ENCODE measurements at regions not wholly inside any gene's neighbourhood (a gene's known extent, or its start where the extent isn't known, plus 50 kb on each side); places are given as distances from the start of the nearest gene placed in this dataset.

DNA sequence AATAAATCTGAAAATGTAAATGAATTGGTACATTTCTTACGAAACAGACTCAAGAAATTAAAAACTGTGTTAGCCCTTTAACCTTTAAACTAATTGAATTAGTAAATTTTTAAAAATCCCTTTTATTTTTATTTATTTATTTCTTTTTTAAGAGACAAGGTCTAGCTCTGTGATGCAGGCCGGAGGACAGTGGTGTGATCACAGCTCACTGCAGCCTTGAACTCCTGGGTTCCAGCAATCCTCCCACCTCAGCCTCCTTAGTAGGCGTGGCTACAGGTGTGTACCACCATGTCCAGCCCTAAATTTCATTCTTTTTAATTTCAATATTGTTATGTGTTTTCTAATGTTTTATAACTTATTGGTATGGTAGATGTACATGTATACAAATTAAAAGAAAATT lies 72.6 kb downstream of the MYEOV start:
- no peak for DNase-seq

DNA sequence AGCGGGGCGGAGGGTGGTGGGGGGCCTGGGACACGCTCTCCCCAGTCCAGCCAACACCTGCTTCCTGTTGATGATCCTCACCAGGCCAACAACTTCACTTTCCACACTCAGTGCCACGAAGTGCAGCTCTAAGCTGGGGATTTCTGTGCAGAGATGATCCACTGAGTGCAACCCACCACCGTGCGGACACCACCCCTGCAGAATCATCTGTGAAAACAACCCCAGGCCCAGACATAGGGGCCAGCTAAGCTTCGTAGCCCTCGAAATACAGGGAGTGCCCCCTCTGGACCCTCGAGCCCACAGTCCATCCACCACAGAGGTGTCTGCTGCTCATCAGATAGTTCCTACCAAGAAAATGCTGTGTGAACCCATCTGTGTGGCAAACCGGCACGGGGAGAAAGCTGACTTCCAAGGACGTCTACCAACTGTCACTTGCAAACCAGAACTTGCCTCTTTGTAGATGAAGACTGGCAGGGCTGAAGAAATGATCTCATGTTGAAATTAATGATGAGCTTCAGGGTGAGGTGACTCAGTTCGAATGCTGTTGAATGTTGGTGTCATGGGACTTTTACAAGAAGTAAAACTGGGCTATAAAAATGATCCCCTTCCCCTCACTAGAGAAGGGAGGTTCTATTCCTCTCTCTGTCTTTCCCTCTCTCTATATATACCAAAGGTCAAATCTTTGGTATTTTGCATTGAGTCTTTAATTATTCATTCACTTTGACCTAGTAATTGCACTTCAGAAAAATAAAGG lies 73.4 kb downstream of the MYEOV start:
- DNase-seq, result no peak

DNA sequence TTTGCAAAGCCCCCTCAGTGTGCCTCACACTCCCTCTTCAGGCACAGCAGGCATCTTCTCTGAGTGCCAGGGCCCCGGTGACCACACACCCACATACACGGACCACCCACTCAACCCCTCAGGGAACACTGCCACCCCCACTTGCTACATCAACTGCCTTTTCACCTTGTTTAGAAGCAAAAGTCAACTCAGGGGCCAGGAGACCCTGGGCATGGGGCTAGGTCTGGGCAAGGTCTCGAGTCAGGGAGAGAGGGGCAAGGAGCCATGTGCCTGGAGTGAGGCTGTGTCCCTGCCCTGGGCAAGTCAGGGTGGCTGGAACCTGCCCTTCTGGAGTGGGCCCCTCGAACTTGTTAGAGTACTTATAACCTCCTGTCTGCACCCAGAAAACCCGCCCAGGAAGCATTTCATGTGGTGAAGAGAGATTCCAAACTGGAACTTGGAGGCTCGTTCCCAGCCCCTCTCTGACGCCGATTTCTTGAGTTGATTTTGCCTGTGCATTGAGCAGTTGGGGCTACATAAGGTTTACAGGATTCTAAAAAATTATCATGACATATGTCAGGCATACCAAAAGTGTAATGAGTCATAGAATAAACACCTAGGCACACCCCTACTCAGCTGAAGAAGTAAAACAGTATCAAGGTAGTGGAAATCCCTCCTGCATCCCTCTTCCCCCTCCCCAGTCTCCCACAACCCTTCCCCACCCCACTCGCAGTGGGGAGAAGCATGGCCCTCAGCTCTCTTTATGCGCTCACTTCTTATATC lies 74.3 kb downstream of the MYEOV start:
- no peak for DNase-seq

DNA sequence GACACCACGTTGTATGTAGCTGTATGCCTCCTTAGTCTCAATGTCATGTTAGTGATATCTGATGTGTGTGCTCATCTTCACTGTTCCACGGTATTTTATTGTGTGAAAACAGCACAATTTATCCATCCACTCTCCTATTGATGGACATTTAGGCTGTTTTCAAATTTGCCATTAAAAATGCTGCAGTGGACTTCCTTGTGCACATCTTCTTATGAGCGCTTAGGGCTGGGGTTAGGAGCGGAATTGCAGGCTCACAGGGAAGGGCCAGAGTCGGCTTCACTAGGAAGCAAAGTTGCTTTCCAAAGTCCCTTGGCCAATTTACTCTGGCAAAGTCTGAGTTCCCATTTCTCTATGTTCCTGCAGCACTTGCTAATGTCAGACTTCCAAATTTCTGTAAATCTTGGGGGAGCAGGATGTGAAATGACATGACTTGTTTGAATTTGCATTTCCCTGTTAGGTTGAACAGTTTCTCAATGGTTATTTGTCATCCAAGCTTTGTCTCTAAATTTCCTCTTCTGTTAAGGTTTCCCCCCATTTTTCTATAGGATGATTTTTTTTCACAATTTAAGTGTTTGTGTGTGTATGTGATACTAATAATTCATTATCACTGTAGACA lies 75.4 kb downstream of the MYEOV start:
- no peak for DNase-seq

DNA sequence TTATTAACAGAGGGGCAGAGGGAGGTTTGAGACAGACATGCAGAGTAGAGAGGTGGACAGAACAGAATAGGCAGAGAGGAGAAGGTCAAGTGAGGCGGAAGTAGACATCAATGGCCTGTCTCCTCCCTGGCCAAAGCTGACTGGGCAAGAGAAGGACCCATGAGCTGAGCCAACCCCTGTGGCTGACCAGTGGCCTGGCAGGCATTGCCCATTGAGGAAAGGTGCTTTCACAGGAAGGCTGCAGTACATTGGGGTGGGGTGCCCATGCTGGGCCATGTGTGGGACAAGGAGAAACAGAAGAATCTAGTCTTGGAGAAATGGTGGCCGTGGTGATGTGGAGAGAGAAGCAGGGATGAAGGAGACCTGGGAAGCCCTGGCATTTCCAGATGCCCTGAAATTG lies 76.0 kb downstream of the MYEOV start:
- DNase-seq, result no peak

DNA sequence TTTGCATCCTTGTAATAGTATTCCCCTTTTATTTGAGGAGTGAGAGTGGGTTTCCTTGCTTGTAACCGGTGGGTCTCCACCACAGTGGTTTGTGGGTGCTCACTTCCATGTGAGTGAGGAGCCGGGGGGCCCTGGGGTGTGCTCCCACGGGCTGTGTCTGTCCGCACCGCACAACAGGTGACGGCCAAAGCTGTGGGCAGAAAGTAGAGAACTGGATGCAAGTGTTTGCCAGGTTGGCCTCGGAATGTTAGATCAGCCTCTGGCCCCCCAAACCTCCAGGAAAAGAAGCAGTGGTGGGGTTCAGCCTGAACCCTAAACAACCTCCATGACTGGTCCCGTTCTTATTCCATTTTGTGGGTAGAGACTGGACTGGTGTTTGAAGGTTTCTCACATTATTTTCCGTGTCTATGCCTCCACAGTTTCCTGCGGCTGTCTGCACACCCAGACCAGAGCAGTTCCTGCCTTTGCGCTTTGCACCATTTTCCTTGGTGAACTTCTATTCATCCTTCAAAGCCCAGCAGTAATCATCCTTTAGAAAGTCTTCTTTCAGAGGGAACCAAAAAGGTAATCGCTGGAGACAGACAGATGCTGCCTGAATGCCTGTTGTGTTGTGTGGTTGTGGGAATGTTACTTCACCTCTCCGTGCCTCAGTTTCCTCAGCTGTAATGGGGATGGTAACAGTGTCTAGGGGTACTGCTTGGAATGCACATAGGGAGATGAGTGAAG lies 77.2 kb downstream of the MYEOV start:
- DNase-seq, result no peak

DNA sequence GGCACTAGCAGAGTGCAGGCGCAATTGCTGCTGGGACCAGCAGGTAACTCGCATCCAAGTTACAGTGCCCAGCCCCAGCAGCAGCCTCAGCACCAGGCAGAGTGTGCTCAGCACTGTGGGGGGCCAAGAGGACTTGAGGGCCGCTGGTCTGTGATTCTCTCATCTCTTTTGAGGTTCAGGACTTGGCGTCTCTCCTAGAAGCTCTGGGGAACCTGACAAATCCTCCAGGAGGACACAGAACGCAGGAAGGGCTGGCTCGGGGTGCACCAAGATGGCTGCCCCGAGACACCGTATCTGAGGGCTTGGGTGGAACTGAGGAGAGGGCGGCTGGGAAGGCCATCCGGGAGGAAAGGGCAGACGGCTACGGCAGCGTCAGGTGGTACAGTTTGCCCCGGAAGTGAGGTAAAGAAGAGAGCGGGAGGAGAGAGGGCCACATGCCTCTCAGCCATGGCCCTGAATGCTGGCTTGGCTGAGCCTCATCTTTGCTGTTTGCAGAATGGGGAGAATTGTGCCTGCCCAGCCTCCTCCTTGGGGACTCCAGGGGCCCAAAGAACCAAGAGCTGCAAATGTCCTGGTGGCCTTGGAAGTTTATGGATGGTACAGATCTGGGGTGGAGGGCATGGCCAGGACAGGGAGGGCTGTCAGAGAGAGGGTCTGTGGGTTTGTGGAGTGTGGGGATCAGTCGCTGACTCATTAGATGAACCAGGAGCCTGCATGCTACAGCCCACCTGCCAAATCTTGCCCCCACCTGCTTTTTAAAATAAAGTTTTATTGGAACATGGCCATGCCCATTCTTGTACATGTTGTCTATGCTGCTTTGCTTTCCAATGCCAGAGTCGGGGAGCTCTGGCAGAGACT lies 78.0 kb downstream of the MYEOV start:
- no peak for DNase-seq

DNA sequence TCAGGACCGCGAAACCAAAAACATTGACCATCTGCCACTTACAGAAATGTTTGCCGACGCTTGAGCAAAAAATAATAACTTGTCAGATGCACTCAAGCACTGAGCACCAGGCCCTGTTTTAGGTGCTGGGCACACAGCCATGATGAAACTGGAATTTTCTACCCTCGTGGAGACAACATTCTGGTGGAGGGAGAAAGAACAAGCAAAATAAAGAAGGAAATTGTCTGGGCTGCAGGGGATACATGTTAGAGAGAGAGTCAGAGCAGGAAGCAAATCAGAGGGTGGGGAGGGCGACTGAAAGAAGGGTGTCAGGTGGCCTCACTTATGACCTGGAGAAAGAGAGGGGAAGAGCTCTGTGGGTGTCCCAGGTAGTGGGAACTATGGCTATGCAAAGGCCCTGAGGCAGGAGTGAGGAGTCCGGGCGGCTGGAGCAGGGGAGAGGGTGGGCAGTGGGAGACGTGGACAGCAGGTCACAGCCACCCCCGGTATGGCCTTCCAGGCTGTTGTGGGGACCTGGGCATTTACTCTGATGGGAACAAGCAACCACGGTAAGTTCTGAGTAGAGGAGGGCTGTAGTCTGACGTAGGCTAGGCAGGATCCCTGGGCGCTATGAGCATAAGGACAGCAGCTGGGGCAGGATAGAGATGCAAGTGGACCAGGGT lies 78.8 kb downstream of the MYEOV start:
- no peak for DNase-seq

DNA sequence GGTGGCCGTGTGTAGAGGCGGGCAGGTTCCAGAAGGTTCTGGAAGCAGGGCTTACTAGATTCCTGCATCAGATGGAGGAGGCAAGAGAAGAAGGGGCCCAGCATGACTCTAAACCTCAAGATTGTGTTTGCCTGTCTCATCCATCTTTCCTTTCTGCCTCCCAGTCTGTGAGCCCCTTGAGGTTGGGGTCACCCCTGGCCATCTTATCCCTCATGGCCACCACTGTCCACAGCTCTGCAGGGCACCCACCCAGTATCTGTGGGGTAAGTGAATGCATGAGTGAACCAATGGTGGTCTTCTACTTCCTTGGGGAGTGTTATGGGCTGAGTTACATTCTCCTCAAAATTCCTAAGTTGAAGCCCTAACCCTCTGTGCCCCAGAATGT lies 79.3 kb downstream of the MYEOV start:
- DNase-seq, result no peak

DNA sequence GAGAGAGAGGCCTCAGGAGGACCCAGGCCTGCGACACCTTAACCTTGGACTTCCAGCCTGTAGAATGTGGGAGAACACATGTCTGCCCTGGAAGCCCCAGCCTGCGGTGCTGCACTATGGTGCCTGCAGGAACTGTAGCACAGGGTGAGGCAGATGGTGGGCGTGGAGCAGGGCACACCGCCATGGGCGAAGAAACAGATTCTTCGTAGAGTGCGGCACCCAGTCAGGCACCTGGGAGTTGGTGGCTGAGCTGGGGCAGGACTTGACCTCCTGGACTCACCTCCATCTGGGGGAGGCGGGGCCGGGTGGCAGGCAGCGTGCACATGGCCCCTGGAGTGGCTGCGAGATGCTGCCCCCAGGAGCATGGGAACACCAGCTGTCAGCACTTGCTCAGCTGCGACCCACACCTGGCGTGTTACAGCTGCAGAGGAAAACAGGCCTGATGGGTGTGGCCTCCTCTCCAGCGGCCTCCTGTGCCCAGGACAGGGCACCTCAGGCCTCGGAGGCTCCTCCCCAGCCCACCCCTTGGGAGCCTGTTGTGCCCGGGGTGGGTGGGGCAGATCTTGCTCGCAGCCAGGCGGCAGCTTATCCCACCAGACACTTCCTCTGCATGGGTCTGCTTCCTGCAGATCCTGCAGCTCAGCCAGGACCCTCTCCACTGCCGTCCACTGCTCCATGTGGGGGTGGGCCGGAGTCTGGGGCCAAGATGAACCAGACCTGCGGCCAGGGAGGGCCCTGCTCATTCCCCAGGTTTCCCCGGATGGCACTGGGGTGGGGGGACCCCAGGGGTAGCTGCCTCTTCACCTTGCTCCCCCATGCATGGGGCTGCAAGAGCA lies 80.4 kb downstream of the MYEOV start:
- DNase-seq, result peak; percentile 14

DNA sequence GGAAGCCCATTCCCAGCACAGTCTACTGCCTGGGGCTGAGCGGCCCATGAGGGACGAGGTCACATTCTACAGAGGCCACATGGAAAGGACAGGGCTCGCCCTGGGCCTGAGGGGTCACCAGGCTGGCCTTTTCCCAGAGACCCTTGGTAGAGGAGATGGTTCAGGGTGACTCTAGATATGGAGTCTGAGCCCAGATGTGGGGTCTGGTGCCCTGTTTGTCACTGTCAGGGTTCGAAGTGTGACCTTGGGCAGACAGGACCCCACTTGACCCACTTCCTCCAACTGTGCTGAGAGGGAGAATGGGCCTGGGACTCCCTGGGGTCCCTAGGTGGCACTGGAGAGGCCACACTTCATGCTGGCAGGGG lies 81.0 kb downstream of the MYEOV start:
- DNase-seq, result no peak

DNA sequence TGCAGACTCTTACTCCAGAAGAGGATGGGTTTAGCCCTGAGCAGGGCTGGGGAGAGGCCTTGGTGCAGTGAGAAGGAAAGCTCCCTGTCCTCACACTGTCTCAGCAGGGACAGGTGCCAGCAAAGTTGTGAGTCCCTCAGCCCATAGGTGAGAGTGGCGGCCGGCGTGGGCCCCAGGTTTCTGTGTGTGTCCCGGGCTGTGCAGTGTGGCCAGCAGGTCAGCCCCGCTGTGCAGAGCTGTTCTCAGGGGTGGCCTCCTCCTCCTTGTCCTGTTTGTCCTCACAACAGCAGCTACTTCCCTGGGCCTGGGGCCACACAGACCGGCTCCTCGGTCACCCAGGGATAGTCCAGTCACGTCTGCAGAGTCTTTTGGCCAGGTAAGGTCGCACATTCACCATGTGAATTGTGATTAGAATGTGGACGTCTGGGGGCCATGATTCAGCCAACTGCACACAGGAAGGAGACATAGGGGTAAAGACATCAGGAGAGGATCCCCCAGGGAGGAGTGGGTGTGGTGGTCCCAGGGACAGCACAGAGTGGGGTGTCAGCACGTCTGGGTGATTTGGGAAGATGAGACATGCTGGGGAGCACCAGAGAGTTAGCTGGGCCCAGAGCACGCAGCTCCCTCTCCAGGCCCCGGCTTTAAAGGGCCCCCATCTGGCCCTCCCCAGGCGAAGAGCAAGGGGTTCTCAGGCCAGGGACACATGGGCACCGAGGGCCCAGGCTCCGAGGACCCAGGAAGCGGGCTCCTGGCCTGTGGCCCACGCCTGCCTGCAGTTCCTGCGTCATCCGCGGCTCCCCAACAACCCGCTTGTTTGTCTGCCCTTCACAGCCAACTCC lies 81.6 kb downstream of the MYEOV start:
- no peak for DNase-seq

DNA sequence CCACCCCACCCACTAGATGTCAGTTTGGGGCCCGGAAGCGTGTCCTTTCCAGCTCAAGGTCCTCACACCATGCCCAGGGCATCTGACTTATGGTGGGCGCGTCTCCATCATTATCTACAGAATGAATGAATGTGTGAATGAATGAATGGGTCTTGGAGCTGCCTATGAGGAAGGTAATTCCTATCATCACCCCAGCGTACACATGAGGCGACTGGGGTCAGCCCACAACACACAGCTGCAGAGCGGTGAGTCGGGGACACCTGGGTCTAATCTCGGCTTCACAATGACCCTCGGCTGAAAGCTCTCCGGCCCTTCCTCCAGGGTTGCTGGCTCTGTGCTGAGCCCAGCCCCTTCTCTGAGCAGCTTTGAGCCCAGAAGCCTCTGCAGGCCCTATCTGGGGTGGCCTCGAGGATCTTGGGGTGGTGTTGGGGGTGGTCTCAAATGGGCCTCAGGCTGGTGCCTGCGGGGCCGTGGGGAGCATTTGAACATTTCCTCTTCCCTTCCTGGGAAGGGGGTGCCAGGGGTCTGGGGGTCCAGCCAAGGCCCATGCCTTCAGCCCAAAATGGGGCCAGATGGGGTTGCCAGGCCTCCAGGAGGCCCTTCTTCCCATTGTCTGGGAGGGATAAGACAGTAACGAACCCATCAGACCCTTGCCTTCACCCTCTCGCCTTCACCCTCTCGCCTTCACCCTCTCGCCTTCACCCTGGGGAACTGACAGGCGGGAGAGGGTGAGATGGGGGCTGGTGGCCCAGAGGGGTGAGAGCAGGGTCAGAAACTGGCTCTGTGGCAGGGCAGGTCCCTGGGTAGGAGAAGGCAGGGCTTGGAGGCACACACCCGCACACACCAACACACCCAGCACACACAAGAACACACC lies 82.4 kb downstream of the MYEOV start:
- no peak for DNase-seq

DNA sequence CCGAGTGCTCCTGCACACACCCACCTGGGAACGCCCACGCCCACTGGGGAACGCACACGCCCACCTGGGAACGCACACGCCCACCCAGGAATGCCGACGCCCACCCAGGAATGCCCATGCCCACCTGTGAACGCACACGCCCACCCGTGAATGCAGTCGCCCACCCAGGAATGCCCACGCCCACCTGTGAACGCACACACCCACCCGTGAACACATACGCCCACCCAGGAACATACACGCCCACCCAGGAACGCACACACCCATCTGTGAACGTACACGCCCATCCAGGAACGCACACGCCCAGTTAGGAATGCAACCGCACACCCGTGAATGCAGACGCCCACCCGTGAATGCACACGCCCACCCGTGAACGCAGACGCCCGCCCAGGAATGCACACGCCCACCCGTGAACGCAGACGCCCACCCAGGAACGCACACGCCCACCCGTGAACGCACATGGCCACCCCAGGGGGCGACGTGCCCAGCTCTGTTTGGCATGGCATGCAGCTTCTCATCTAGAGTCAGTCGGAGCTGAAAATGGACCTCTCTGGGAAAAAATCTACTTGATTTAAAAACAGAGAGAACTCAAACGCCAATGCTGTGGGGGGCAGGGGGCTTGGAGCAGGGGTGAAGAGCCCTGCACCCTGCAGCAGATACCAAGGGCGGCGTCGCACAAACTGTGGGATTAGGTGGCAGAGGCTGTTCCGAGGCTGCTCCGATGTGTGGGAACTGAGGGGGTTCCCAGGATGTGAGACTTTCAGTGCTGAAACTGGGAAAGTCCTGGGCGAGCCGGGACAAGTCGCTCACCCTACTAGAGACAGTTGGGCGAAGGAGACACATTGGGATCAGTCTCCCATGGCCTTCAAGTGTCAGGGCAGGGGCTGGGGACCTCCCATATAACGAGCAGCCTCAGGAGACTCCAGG lies 83.3 kb downstream of the MYEOV start:
- no peak for DNase-seq

DNA sequence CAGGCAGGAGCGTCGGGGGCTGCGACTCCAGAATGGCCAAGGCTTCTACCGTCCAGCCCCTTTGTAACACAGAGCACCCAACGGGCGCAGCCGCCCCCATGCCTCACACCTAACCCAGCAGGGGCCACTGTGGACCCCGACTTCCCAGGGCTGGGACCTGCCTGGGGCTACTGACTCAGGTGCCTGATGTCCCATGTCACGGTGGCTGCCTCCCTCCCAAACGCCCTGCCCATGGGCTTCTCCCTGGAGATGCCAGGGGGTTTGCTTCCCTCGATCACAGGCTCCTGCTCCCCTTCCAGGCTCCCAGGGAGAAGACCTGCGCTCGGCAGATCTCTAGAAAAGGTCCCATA lies 84.0 kb downstream of the MYEOV start:
- no peak for DNase-seq

DNA sequence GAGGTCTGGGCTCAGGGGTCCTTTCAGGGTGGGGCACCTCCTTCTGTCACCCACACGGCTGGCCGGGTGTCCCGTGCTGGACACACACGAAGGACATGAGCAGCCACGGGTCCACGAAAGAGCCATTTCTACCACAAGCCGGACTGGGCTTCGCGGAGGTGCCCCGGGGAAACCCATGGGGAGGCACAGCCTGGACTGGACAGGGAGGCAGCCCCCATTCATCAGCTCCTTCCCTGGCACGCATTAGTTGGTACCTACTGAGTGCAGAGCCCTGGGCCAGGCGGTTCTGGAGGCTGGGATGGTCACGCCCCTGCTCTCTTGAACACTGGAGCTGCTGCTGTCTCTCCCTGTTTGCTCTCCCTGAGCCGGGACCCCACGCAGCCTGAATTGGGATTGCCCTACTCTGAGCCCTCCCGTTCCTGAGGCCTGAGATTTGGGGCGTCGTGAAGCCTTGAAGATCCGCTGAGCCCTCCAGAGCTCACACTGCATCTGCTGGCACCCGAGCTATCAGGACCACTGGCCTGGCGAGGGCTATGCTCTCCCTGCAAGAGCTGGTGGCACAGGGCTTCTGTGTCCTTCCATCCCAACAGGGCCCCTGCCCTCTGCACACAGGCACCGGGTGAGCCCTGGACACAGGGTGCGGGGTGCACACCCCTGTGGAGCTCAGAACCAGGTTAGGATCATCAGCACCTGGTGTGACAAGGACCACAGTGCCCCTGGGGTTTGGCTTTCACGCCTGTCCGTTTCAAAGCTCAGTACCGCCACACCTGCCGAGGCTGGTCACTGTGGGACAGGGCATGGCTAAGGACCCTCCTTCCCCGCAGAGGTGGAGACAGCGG lies 84.6 kb downstream of the MYEOV start:
- no peak for DNase-seq

DNA sequence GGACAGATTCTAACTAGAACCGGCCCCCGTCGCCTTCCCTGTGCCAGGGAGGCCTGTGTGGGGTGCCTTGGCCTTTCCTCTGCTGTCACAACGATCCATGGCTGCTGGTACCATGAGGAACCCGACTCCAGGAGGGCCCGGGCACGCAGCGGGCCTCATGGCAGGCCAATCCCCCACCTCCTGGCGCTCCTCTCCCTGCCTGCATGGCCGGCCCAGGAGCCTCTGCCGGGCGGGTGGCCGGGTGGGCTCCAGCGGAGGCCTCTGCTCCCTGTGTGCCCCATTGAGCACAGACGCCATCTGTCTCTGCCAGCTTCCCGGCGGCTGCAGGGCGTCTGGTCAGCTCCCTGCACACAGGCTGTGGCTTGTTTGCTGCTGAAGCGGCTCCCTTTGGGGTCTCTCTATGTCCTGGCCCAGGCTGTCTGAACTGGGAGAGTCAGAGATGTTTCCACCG lies 86.5 kb downstream of the MYEOV start:
- no peak for DNase-seq
